GM12878 (cell line): ENCODE measurements at regions not wholly inside any gene's neighbourhood (a gene's known extent, or its start where the extent isn't known, plus 50 kb on each side); places are given as distances from the start of the nearest gene placed in this dataset.
A peak's percentile ranks its signal among the peaks of the same experiment; 100 is the strongest.

Experiments
- ATAC-seq: fragments of 200-7000 bp; cut with Tn5 transposase; 3 replicates; pipeline ENCODE4 v1.9.1; 2020; ENCODE audit warnings: mild to moderate bottlenecking, moderate library complexity
- BruUV-seq: library from RNA; stranded (reverse); fragments of 400-500 nt; replicated peaks from 2 replicates; lab custom pipeline; 2021; lab: Mats Ljungman, UMichigan
- CTCF ChIA-PET: fragments of 300-600 bp; sonication (Branson Sonifier 250); formaldehyde crosslinking; extraction: SDS; loops from one replicate; lab custom pipeline; 2021; ENCODE audit warnings: inconsistent platforms; lab: Yijun Ruan, JAX
- POLR2A ChIA-PET: fragments of 350-600 bp; formaldehyde crosslinking; extraction: SDS; loops from one replicate; lab custom pipeline; 2021; ENCODE audit warnings: inconsistent platforms; lab: Charles Lee
- RAD21 ChIA-PET: fragments of 300-600 bp; sonication (Branson Sonifier 250); formaldehyde crosslinking; loops from one replicate; lab custom pipeline; 2023; ENCODE audit warnings: antibody characterized with exemption; ENCODE audit not compliant: unreplicated experiment; lab: Charles Lee
- SMC1A ChIA-PET: fragments of 300-600 bp; sonication (Branson Sonifier 250); formaldehyde crosslinking; loops from one replicate; lab custom pipeline; 2023; ENCODE audit not compliant: unreplicated experiment, uncharacterized antibody; lab: Charles Lee
- DNase-seq: peaks from one replicate; pipeline ENCODE4 v3.0.0-alpha.2; 2011; ENCODE audit warnings: low read depth, low spot score
- FAIRE-seq: peaks from 3 replicates; lab custom pipeline; 2011; peaks lifted over from hg19 to GRCh38; lab: Jason Lieb, UNC
- H2AFZ ChIP-seq: 2 replicates; pipeline ENCODE4 v1.6.0; 2011; ENCODE audit warnings: low read depth, low read length, control low read depth; ENCODE audit not compliant: control insufficient read depth
- H3K27ac ChIP-seq: 2 replicates; pipeline ENCODE4 v1.5.1; 2011; ENCODE audit warnings: control low read depth; ENCODE audit not compliant: control insufficient read depth, insufficient read depth
- H3K27me3 ChIP-seq, 2 experiments: replicated peaks in 1 of 2; 2 replicates each; pipeline versions ENCODE4 v1.6.0 to v1.6.1; 2011; ENCODE audit warnings: low read length in 1 of 2; ENCODE audit not compliant: control insufficient read depth in 2 of 2, insufficient read depth in 2 of 2
- H3K36me3 ChIP-seq, 2 experiments: 2 replicates each; pipeline ENCODE4 v1.5.1; 2011; ENCODE audit warnings: low read length in 1 of 2; ENCODE audit not compliant: control insufficient read depth in 2 of 2, insufficient read depth in 2 of 2
- H3K4me1 ChIP-seq: 2 replicates; pipeline ENCODE4 v1.6.1; 2011; ENCODE audit warnings: mild to moderate bottlenecking, low read length, moderate library complexity, mixed read lengths; ENCODE audit not compliant: control insufficient read depth, insufficient read depth
- H3K4me2 ChIP-seq: 2 replicates; pipeline ENCODE4 v1.6.0; 2011; ENCODE audit warnings: control low read depth; ENCODE audit not compliant: control insufficient read depth, insufficient read depth
- H3K4me3 ChIP-seq: fragments of 200-600 bp; sonication (generic); 2 replicates; pipeline ENCODE4 v1.5.1; 2016
- H3K79me2 ChIP-seq: 2 replicates; pipeline ENCODE4 v1.6.0; 2011; ENCODE audit warnings: low read length; ENCODE audit not compliant: control insufficient read depth, insufficient read depth
- H3K9ac ChIP-seq: 2 replicates; pipeline ENCODE4 v1.8.0; 2011; ENCODE audit warnings: low read length, control low read depth, mixed read lengths; ENCODE audit not compliant: control insufficient read depth, insufficient read depth
- H3K9me3 ChIP-seq: replicated peaks from 3 replicates; pipeline ENCODE4 v1.5.1; 2011; ENCODE audit warnings: mild to moderate bottlenecking, low read length; ENCODE audit not compliant: control insufficient read depth, insufficient read depth
- H4K20me1 ChIP-seq: 2 replicates; pipeline ENCODE4 v1.6.0; 2011; ENCODE audit not compliant: control insufficient read depth, insufficient read depth
- FOXM1 ChIP-seq: IDR thresholded peaks from 2 replicates; pipeline ENCODE4 v1.6.1; 2012; ENCODE audit warnings: low read depth, mild to moderate bottlenecking, inconsistent platforms, low read length, moderate library complexity
- IKZF2 ChIP-seq, 2 experiments: fragments of 450-650 bp; IDR thresholded peaks; 2 replicates each; pipeline ENCODE4 v1.6.1; 2017; ENCODE audit warnings: mild to moderate bottlenecking in 2 of 2, moderate library complexity in 2 of 2
- MTA2 ChIP-seq: fragments of 450-650 bp; IDR thresholded peaks from 2 replicates; pipeline ENCODE4 v1.6.1; 2016; ENCODE audit warnings: low read depth, mild to moderate bottlenecking, moderate library complexity
- NFXL1 ChIP-seq: fragments of 450-650 bp; IDR thresholded peaks from 2 replicates; pipeline ENCODE4 v1.6.1; 2017; ENCODE audit warnings: antibody characterized with exemption, mild to moderate bottlenecking, borderline replicate concordance
- PAX5 ChIP-seq: IDR thresholded peaks from 2 replicates; pipeline ENCODE4 v1.6.1; 2011; ENCODE audit warnings: low read depth, low read length, borderline replicate concordance
- POU2F2 ChIP-seq: IDR thresholded peaks from 3 replicates; pipeline ENCODE4 v1.6.1; 2011; ENCODE audit warnings: low read depth, mild to moderate bottlenecking, low read length, borderline replicate concordance
- RAD51 ChIP-seq: fragments of 450-650 bp; IDR thresholded peaks from 2 replicates; pipeline ENCODE4 v1.6.1; 2016; ENCODE audit warnings: moderate library complexity, mild to moderate bottlenecking, inconsistent platforms
- RUNX3 ChIP-seq: IDR thresholded peaks from 2 replicates; pipeline ENCODE4 v1.6.1; 2012; ENCODE audit warnings: low read length, inconsistent platforms
- WGBS: methylation state at CpG from one replicate; pipeline ENCODE4 v1.1.6; 2016; ENCODE audit warnings: low lambda C conversion rate; ENCODE audit not compliant: insufficient replicate concordance, insufficient coverage; ENCODE audit errors: missing lambda C conversion rate; 5-methylcytosine and 5-hydroxymethylcytosine counted together
- in situ Hi-C: fragments of 300-500 bp; cut with MboI; formaldehyde crosslinking; loops from 9 replicates; pipeline ENCODE4 v1.14.3; 2018; ENCODE audit warnings: mixed read lengths
- intact Hi-C: fragments of 100-400 bp; cut with micrococcal nuclease; formaldehyde crosslinking; loops from one replicate; pipeline ENCODE4 v1.14.2; 2022; ENCODE audit not compliant: unreplicated experiment
- TF ChIP-seq, protein P1 (sequence below): fragments of 450-650 bp; IDR thresholded peaks from 2 replicates; pipeline ENCODE4 v1.6.1; 2018; ENCODE audit warnings: mild to moderate bottlenecking, low read depth, moderate library complexity; ENCODE audit not compliant: partially characterized antibody
- TF ChIP-seq, protein P2 (sequence below): fragments of 150-350 bp; IDR thresholded peaks from 2 replicates; pipeline ENCODE4 v1.6.1; 2016; ENCODE audit warnings: low read depth, low read length

DNA sequence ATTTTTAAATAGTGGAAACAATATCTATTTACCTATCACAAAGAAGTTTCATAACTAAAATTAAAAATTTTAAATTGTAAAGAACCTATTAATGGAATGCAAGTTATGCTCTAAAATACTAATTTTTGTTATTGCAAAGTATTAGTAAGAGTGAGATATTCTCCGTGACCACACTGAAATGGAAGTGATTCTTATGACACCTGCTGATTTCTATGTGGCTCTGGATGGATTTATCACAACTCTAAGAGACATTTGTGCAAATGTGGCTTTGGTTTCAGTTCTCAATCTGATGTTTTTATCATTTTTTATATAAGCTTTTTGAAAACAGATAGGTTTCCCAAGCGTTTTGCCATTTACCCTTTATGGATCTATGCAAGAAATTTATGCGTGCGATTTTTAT lies 497.8 kb downstream of the NAV3 start (continued):
- TF ChIP-seq POU2F2 (no peak), RUNX3 (peak; percentile 69; the same call in 1 of the 2 replicates), FOXM1 (peak; percentile 26; the same call in 1 of the 2 replicates)

DNA sequence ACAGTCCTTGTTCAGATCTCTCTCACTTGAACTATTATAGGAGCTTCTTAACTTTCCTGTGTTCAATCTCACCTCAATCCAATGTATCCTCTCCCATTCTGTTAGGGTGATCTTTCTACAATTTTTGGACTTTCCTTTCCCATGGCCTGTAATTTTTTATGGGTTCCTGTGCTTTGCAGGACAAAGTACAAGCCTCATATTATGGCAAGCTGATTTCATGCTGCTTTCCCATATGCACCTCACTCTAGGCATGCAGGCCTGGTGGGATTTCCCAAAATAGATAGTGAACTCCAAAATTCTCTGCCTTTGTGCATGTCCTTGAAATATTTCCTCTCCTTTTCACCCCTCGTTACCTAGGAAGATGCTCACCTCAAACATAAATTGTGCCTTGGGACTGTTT lies 499.4 kb downstream of the NAV3 start:
- Histone ChIP-seq H3K4me2 (no peak overlapping the region), H3K9me3 (no peaks in the 10 kb centered on the region), H4K20me1 (no peaks in the 10 kb centered on the region), H3K27me3 (no peaks in the 10 kb centered on the region), H3K4me1 (no peaks in the 10 kb centered on the region), H3K9ac (no peak overlapping the region), H2AFZ (no peak overlapping the region), H3K79me2 (no peaks in the 10 kb centered on the region), H3K27ac (no peak overlapping the region), H3K4me3 (no peak overlapping the region), H3K36me3 (no peaks in the 10 kb centered on the region)
- ChIA-PET CTCF (interaction anchor here (1.0 kb wide), 1 partner anchor 228 kb away, joined by 3 read pairs; no protein-coding TSS in a partner anchor), POLR2A (no interaction called here), SMC1A (interaction anchor here (1.0 kb wide), 1 partner anchor 9 kb away, joined by 3 read pairs; no protein-coding TSS in a partner anchor), RAD21 (no interaction called here)
- intact Hi-C loops (no loop called here), in situ Hi-C loops (no loop called here)
- 0% methylated on average over 1 of the region's 1 CpG for WGBS
- FAIRE-seq (no peak), ATAC-seq (no peak), DNase-seq (no peak)
- TF ChIP-seq RAD51 (no peak), IKZF2 (IDR thresholded peaks at IDR 0.05) (no peak), MTA2 (no peak), NFXL1 (no peak), PAX5 (no peak)
- TF ChIP-seq, protein P1, sequence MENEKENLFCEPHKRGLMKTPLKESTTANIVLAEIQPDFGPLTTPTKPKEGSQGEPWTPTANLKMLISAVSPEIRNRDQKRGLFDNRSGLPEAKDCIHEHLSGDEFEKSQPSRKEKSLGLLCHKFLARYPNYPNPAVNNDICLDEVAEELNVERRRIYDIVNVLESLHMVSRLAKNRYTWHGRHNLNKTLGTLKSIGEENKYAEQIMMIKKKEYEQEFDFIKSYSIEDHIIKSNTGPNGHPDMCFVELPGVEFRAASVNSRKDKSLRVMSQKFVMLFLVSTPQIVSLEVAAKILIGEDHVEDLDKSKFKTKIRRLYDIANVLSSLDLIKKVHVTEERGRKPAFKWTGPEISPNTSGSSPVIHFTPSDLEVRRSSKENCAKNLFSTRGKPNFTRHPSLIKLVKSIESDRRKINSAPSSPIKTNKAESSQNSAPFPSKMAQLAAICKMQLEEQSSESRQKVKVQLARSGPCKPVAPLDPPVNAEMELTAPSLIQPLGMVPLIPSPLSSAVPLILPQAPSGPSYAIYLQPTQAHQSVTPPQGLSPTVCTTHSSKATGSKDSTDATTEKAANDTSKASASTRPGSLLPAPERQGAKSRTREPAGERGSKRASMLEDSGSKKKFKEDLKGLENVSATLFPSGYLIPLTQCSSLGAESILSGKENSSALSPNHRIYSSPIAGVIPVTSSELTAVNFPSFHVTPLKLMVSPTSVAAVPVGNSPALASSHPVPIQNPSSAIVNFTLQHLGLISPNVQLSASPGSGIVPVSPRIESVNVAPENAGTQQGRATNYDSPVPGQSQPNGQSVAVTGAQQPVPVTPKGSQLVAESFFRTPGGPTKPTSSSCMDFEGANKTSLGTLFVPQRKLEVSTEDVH = no peak
- TF ChIP-seq, protein P2, sequence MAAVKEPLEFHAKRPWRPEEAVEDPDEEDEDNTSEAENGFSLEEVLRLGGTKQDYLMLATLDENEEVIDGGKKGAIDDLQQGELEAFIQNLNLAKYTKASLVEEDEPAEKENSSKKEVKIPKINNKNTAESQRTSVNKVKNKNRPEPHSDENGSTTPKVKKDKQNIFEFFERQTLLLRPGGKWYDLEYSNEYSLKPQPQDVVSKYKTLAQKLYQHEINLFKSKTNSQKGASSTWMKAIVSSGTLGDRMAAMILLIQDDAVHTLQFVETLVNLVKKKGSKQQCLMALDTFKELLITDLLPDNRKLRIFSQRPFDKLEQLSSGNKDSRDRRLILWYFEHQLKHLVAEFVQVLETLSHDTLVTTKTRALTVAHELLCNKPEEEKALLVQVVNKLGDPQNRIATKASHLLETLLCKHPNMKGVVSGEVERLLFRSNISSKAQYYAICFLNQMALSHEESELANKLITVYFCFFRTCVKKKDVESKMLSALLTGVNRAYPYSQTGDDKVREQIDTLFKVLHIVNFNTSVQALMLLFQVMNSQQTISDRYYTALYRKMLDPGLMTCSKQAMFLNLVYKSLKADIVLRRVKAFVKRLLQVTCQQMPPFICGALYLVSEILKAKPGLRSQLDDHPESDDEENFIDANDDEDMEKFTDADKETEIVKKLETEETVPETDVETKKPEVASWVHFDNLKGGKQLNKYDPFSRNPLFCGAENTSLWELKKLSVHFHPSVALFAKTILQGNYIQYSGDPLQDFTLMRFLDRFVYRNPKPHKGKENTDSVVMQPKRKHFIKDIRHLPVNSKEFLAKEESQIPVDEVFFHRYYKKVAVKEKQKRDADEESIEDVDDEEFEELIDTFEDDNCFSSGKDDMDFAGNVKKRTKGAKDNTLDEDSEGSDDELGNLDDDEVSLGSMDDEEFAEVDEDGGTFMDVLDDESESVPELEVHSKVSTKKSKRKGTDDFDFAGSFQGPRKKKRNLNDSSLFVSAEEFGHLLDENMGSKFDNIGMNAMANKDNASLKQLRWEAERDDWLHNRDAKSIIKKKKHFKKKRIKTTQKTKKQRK = no peak
- BruUV-seq = no TSS peak
